HG03558 (cell line): ENCODE measurements at regions not wholly inside any gene's neighbourhood (a gene's known extent, or its start where the extent isn't known, plus 50 kb on each side); places are given as distances from the start of the nearest gene placed in this dataset.
A peak's percentile ranks its signal among the peaks of the same experiment; 100 is the strongest.
"Not testable (repeated sequence)": the region's sequence is repeated elsewhere in the genome, so short reads cannot be mapped to it uniquely, and the experiment has no call there.

Experiments used
- ATAC-seq: cut with Tn5 transposase; IDR thresholded peaks from one replicate; pipeline ENCODE4 v1.9.1; 2021; ENCODE audit warnings: moderate number of reproducible peaks; ENCODE audit not compliant: unreplicated experiment; ENCODE audit errors: extremely low read depth

GRCh38 chr21:15197696-15198095, 132.9 kb upstream of the NRIP1 start:
- no peak for ATAC-seq

- no peak for ATAC-seq
Observed at GRCh38 chr21:15199414-15200383, 134.9 kb upstream of the NRIP1 start.

- no peak for ATAC-seq
Observed at GRCh38 chr21:15203740-15204139, 138.9 kb upstream of the NRIP1 start.

DNA sequence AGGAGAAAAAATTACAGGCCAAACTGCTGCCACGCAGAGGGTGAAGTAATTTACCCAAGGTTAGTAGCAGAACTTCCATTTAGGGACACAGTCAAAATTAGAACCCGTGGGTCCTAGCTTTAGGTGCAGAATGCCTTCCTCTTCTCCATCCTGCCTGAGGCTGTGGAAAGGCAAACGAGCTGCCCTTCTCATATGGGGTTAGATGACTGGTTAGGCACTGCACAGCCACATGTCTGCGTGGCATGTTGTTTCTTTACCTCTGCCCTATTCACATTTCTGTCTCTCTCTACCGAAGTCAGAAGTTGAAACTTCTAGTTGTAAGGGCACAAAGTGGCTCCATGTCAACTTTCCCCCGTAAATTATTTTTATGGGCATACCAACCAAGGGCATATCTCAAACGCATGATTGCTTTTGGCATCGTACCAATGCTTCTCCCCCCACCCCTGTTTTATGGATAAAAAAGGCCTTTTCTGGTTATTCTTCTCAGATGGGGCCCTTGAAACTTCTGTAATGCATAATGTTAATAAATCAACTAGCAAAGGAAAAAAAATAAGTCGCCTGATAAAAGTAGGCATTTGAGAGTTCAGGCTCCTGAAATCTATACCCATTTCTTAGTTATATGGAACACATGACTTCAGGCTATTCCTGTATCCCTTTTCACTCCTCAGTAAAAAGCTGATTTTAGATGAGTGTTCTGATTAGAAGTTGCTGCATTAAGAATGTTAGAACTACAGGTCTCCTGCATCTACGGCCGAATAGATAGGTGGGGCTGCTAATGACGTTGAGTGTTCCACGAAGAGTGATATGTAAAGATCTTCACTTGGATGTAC, 139.6 kb upstream of the NRIP1 start:
- ATAC-seq = no peak

GRCh38 chr21:15204970-15205286, 140.1 kb upstream of the NRIP1 start:
- no peak for ATAC-seq

DNA sequence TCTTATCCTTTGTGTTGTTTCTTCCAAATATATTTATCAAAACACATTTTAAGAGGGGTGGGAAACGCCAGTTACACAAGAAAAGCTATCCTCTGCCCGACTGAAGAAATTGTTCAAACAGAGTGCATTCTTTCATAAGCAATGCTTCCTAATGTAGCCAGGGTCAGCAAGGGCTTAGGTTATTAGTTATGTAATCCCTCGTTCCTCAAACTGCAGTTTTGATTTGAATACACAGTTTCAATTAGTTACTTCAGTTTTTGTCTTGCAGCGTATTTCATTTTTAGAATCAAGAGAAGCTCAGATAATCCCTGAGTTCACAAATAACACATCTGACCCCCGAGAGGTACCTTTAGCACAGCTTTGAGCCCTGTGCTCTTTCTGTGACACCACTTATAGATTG, 141.7 kb upstream of the NRIP1 start:
- ATAC-seq = peak; percentile 88

DNA sequence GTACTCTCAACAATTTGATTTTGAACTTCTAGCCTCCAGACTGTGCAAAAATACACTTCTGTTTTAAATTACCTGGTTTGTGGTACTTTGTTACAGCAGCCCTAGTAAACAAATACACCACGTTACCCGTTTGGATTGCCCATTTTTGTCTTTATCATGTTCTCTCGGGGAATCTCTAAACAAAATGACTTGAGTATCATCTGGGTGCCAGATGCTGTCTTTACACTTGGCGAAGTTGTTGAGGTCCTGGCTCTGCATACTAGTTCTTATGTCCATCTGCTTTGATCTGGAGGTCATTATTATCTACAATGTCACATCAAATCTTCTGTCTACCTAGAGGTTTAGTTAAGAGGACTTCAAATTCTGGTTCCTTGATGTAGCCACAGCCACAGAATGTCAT, 142.4 kb upstream of the NRIP1 start:
- ATAC-seq = no peak

DNA sequence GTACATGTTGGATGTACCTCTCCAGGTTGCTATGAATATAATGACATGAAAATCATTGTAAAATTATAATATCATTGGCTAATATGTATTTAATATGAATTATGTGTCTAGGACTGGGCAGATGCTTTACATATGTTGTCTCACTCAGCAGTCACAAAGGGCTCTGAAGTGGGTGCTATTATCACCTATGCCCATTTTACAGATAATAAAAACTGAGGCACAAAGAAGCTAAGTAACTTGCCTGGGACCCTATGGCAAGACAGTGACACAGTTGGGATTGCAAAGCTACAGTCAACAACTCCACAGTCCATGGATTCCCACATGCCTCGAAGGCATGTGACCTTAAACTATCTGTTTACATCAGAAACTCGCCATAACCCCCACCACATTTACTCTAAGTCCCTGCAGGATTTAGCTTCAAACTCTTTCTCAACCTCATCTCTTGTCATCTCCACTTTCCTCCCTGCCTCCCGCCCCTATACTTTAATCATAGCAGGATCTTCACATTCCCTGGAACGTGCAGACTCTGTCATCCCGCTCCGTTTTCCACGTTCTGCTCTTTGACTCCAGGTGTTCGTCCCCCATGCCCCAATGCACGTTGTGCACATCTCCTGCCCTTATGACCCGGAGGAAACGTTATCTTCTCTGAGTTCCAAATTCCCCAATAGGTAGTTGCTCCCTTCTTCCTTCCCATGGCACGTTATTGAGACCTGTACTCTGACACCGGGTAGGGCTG, 143.0 kb upstream of the NRIP1 start:
- no peak for ATAC-seq

DNA sequence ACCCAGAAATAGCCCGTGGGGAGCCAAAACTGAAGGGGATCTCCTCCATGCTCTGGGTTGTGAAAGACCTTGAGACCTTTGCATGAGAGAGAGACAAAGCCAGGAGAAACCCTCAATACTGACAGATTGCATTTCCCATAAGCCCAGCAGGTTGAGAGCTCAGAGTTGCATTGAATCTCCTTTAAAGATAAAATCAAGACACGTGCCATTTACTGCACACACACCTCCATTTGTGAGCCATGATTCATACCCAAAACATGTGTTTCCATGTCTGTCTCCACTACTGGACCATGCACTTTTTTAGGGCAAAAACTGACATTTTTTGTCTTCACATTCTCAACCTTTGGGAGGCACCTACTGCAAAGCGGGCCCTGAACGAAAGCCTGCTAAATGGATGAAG, 144.0 kb upstream of the NRIP1 start:
- no peak for ATAC-seq

GRCh38 chr21:15209224-15209623, 144.4 kb upstream of the NRIP1 start:
- no peak for ATAC-seq

GRCh38 chr21:15210235-15210678, 145.5 kb upstream of the NRIP1 start:
- no peak for ATAC-seq

DNA sequence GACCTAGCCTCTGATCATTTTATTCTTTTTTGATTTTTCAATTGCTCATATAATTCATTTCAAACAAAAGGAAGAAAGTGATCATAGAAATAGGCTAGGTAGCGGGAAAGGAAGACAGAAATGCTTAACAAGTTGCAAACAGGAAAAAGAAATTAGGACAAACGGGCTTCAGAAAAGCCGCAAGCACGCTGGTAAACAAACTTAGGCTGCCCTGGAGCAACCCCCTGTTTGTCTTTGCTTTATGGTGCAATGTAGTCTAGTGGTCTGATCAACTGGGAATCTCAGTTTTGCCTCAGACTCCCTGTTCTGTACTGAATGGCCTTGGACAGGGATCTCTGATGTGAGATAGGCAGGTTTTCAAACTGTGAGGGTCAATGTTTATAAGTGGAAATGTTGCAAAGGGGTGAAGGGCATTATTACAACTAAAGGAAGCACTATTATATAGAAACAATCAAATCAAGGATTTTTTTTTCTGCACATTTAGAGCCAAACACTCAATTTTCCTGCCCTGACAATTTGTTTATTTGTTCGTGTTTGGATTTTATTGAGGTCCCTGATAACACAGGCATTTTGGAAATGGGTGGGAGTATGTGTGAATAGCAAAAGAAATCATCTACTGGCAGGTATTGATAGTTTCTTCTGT, 146.8 kb upstream of the NRIP1 start:
- no peak for ATAC-seq

DNA sequence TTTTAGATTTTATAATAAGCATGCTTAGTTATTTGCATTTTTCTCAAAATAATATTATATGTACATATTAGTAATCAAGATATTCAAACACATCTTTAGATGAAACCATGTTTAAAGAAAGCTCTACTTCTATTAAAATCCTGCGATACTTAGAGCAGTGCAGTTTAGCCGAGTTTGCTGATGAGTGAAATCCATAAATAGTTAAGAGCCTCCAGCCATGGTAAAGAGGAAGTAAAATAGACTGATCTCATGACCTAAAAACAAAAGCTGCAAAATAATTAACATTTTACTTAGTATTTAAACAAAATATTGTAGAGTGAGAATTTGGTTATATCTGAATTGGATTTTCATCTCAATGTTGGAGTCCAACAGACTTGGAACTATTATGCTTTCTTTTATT, 147.4 kb upstream of the NRIP1 start:
- no peak for ATAC-seq

GRCh38 chr21:15218476-15218875, 153.7 kb upstream of the NRIP1 start:
- ATAC-seq = not testable (repeated sequence)

DNA sequence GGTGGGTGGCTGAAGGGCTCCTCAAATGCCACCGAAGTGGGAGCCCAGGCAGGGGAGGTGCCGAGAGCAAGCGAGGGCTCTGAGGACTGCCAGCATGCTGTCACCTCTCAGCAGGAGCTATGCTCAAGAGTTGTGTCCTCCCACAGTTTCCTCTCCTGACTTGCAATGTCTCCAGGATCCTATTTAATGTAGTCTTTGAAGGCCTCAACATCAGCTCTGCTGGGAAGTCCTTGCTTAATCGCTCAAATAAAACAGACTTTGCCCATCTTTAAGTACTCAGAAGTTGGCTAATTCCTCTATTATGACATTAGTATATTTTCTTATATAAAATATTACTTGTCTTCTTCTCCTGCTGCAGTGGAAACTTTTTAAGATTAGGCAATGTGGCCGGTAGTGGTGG, 154.2 kb upstream of the NRIP1 start:
- no peak for ATAC-seq

- ATAC-seq = no peak
Observed at GRCh38 chr21:15219894-15220293, 155.1 kb upstream of the NRIP1 start.

GRCh38 chr21:15221799-15222386, 157.1 kb upstream of the NRIP1 start:
- ATAC-seq = no peak

- no peak for ATAC-seq
Observed at GRCh38 chr21:15222707-15223106, 157.9 kb upstream of the NRIP1 start.

DNA sequence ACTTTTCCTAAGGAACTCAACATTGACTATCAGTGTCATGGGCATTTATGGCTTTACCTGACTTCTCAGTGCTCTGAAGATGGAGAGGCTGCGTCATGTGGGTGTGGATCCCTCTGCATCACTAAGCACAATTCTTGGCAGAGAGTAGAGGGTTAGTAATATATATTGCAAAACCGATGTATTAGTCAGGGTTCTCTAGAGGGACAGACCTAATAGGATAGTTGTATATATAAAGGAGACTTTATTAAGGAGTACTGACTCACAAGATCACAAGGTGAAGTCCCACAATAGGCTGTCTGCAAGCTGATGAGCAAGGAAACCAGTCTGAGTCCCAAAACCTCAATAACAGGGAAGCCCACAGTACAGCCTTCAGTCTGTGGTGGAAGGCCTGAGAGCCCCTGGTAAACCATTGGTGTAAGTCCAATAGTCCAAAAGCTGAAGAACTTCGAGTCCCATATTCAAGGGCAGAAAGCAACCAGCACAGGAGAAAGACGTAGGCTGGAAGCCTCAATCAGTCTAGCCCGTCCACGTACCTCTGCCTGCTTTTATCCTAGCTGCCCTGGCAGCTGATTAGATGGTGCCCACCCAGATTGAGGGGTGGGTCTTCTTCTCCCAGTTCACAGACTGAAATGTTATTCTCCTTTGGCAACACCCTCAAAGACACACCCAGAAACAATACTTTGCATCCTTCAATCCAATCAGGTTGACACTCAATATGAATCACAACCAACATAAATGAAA, 159.7 kb upstream of the NRIP1 start:
- no peak for ATAC-seq
